T-cell (primary cell): ENCODE measurements at regions not wholly inside any gene's neighbourhood (a gene's known extent, or its start where the extent isn't known, plus 50 kb on each side); places are given as distances from the start of the nearest gene placed in this dataset.

ENCODE experiments used
- ATAC-seq, 4 experiments: fragments of 200-7000 bp in 3 of 4; fragments of 150-1000 bp in 1 of 4; cut with Tn5 transposase; replicated peaks in 1 of 4; 1 replicate in 3 of 4; 2 replicates in 1 of 4; pipeline ENCODE4 v1.10.0; 2021; ENCODE audit warnings: moderate library complexity in 3 of 4, mild to moderate bottlenecking in 2 of 4, moderate number of reproducible peaks in 1 of 4
- CTCF ChIA-PET, 2 donors: fragments of 300-600 bp; sonication (Branson Sonifier 250); formaldehyde crosslinking; loops; one replicate each; lab custom pipeline; 2022; ENCODE audit warnings: antibody characterized with exemption in 2 of 2; lab: Charles Lee
- POLR2A ChIA-PET, 2 donors: fragments of 300-600 bp; sonication (Branson Sonifier 250); formaldehyde crosslinking; loops; one replicate each; lab custom pipeline; 2022; ENCODE audit warnings: antibody characterized with exemption in 2 of 2; lab: Charles Lee
- DNase-seq, 35 experiments: peaks; one replicate each; pipeline versions ENCODE4 v3.0.0 to v3.0.0-alpha.2; 2013 to 2023
- H3K27ac ChIP-seq: one replicate; pipeline ENCODE4 v1.5.1; 2013; ENCODE audit warnings: low read length
- H3K27me3 ChIP-seq, 2 experiments: replicated peaks in 1 of 2; 1 replicate in 1 of 2; 2 replicates in 1 of 2; pipeline versions ENCODE4 v1.6.1 to v1.7.0; 2013; ENCODE audit warnings: low read length in 1 of 2, mixed read lengths in 1 of 2; ENCODE audit not compliant: control insufficient read depth in 2 of 2, insufficient read depth in 2 of 2; ENCODE audit errors: extremely low read depth in 1 of 2
- H3K36me3 ChIP-seq, 2 donors: 1 replicate in 1 of 2; 2 replicates in 1 of 2; pipeline versions ENCODE4 v1.6.1 to v1.7.0; 2013; ENCODE audit warnings: low read length in 1 of 2; ENCODE audit not compliant: control insufficient read depth in 2 of 2, insufficient read depth in 1 of 2; ENCODE audit errors: extremely low read depth in 1 of 2
- H3K4me1 ChIP-seq, 2 experiments: 1 replicate in 1 of 2; 2 replicates in 1 of 2; pipeline versions ENCODE4 v1.6.1 to v1.7.0; 2013; ENCODE audit warnings: low read length in 2 of 2, mixed read lengths in 1 of 2; ENCODE audit not compliant: insufficient read depth in 2 of 2, control insufficient read depth in 1 of 2; ENCODE audit errors: extremely low read depth in 1 of 2
- H3K4me3 ChIP-seq, 2 donors: 1 replicate in 1 of 2; 2 replicates in 1 of 2; pipeline versions ENCODE4 v1.5.1 to v1.7.0; 2013; ENCODE audit warnings: mild to moderate bottlenecking in 2 of 2, low read length in 1 of 2, moderate library complexity in 1 of 2; ENCODE audit not compliant: control insufficient read depth in 1 of 2; ENCODE audit errors: extremely low read depth in 1 of 2
- H3K9me3 ChIP-seq: 2 replicates; pipeline ENCODE4 v1.7.0; 2013
- H3K27ac Mint-ChIP-seq, 2 donors: one replicate each; pipeline ENCODE4 v1.8.0; 2020 to 2021; ENCODE audit warnings: mild to moderate bottlenecking in 2 of 2, mixed read lengths in 2 of 2
- H3K27me3 Mint-ChIP-seq, 2 donors: one replicate each; pipeline ENCODE4 v1.8.0; 2021 to 2022; ENCODE audit warnings: mixed read lengths in 2 of 2
- H3K36me3 Mint-ChIP-seq: one replicate; pipeline ENCODE4 v1.8.0; 2021; ENCODE audit warnings: mixed read lengths
- H3K4me1 Mint-ChIP-seq, 3 donors: one replicate each; pipeline ENCODE4 v1.8.0; 2020 to 2022; ENCODE audit warnings: mixed read lengths in 3 of 3, mild to moderate bottlenecking in 1 of 3
- H3K4me3 Mint-ChIP-seq, 3 donors: one replicate each; pipeline ENCODE4 v1.8.0; 2020 to 2022; ENCODE audit warnings: mild to moderate bottlenecking in 3 of 3, mixed read lengths in 3 of 3, moderate library complexity in 3 of 3
- H3K9me3 Mint-ChIP-seq, 3 donors: one replicate each; pipeline ENCODE4 v1.8.0; 2020 to 2022; ENCODE audit warnings: mixed read lengths in 3 of 3
- WGBS: methylation state at CpG from one replicate; pipeline ENCODE4 v1.1.5; 2013; ENCODE audit warnings: missing lambda C conversion rate; ENCODE audit not compliant: insufficient coverage; 5-methylcytosine and 5-hydroxymethylcytosine counted together

DNA sequence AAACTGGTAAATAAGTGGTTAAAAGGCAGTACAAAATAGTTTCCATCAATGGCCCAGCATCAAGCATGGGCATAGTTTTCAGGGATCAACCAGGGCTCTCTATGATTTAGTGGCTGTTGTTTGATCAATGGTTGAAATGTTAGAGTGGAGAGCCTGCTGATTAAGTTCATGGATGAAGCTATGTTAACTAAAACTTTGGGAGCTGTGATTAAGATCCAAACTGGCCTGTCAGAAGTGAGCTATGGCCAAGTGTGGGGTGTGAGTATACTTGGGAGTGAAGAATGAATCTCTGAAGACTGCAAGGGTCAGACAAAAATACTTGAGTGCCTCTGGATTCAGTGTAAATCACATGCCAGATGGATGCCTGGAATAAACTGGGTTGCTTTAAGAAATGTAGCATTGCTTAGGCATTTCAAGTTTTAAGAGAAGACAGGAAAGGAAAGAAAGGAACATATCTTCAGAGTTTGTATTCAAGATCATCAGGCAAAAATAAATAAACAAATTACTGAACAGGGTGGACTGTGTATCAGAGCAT, 422.2 kb upstream of the ADAMTS9 start:
- H3K9me3 Mint-ChIP-seq, result peaks cover 3 to 19% (median 13%) of the 10 kb centered on the region in 3 donors
- no peak overlapping the region for H3K4me3 ChIP-seq
- no peak for ATAC-seq

GRCh38 chr3:65107174-65107573, 419.4 kb upstream of the ADAMTS9 start:
- H3K36me3 ChIP-seq, result no peaks in the 10 kb centered on the region
- H3K27ac Mint-ChIP-seq, result no peak overlapping the region
- no peak for DNase-seq
- no peaks in the 10 kb centered on the region for H3K27me3 ChIP-seq
- no peak for ATAC-seq
- H3K27ac ChIP-seq, result no peak overlapping the region
- H3K4me1 Mint-ChIP-seq, result no peaks in the 10 kb centered on the region
- H3K4me3 ChIP-seq, result no peak overlapping the region
- H3K9me3 ChIP-seq, result no peaks in the 10 kb centered on the region
- POLR2A ChIA-PET, result no interaction called here
- H3K4me1 ChIP-seq, result no peaks in the 10 kb centered on the region
- no CpG with 5 or more reads among the region's 5 CpGs for WGBS
- peaks cover 2 to 19% (median 4%) of the 10 kb centered on the region in 3 donors for H3K9me3 Mint-ChIP-seq
- no peaks in the 10 kb centered on the region for H3K36me3 Mint-ChIP-seq
- no peaks in the 10 kb centered on the region for H3K27me3 Mint-ChIP-seq
- no peak overlapping the region for H3K4me3 Mint-ChIP-seq
- CTCF ChIA-PET, result no interaction called here

More for the DNA sequence above, 422.2 kb upstream of the ADAMTS9 start:
- no peaks in the 10 kb centered on the region for H3K36me3 ChIP-seq
- ChIA-PET POLR2A (no interaction called here), CTCF (no interaction called here)
- H3K4me3 Mint-ChIP-seq, result no peak overlapping the region
- no peak overlapping the region for H3K27ac Mint-ChIP-seq
- DNase-seq, result no peak
- H3K4me1 Mint-ChIP-seq, result no peaks in the 10 kb centered on the region
- H3K27me3 ChIP-seq, result no peaks in the 10 kb centered on the region
- no peaks in the 10 kb centered on the region for H3K4me1 ChIP-seq
- no peaks in the 10 kb centered on the region for H3K36me3 Mint-ChIP-seq
- no peaks in the 10 kb centered on the region for H3K27me3 Mint-ChIP-seq
- H3K27ac ChIP-seq, result no peak overlapping the region
- no peaks in the 10 kb centered on the region for H3K9me3 ChIP-seq

DNA sequence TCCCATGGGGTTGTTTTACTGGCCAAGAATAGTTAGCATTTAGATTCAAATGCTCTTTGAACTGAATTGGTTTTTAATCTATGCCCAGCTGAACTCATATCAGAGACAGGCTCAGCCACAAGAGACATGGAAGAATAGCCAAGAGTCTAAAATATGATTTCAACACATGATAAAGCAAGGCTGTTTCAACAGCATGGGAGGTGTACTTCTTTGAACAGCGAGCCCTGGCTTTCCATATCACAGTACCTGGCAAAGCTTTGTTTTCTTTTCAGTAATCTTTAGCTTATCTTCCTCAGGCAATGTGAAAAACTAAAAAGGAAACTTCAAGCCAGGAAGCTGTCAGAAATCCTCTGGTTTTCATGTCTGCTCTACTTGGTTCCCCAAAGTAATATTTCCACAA, 413.6 kb upstream of the ADAMTS9 start:
- H3K27me3 ChIP-seq, result no peaks in the 10 kb centered on the region

DNA sequence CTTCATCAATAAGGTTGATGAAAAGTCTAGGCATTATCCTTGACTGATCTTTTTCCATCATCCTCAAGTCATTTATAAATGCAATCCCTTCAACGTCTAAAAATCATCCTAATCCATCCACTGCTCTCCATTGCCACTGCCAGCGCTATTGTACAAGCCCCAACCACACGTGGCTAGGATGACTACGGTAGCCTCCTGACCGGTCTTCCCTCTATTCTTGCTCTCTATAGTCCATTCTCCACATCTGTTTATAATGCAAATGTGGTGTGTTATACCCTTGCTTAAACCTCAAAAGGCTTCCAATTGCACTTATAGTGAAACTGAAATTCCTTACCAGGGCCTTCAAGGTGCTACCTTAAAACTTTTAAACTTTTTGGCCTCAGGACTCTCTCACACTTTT, 410.6 kb upstream of the ADAMTS9 start:
- H3K27me3 Mint-ChIP-seq, result no peaks in the 10 kb centered on the region
- H3K9me3 Mint-ChIP-seq, result peaks cover 3 to 17% (median 14%) of the 10 kb centered on the region in 3 donors

More for the DNA sequence above, 413.6 kb upstream of the ADAMTS9 start:
- H3K9me3 ChIP-seq, result no peaks in the 10 kb centered on the region
- WGBS, result no CpG with 5 or more reads among the region's 1 CpG
- H3K27ac ChIP-seq, result no peak overlapping the region
- Mint-ChIP-seq H3K4me3 (no peak overlapping the region), H3K4me1 (no peaks in the 10 kb centered on the region), H3K27me3 (no peaks in the 10 kb centered on the region), H3K9me3 (peaks cover 3 to 11% (median 3%) of the 10 kb centered on the region in 3 donors), H3K36me3 (no peaks in the 10 kb centered on the region), H3K27ac (no peak overlapping the region)
- H3K4me1 ChIP-seq, result no peaks in the 10 kb centered on the region
- ChIA-PET CTCF (no interaction called here), POLR2A (no interaction called here)
- DNase-seq, result no peak
- no peaks in the 10 kb centered on the region for H3K36me3 ChIP-seq
- H3K4me3 ChIP-seq, result no peak overlapping the region
- ATAC-seq, result no peak

GRCh38 chr3:65096110-65096745, 408.4 kb upstream of the ADAMTS9 start:
- no peaks in the 10 kb centered on the region for H3K36me3 Mint-ChIP-seq
- H3K4me3 ChIP-seq, result no peak overlapping the region
- ChIA-PET POLR2A (interaction anchor here in 1 of 2 donors (0.5 kb wide), 1 partner anchor 27 kb away, joined by 3 read pairs; no protein-coding TSS in a partner anchor), CTCF (no interaction called here)
- H3K4me1 Mint-ChIP-seq, result no peaks in the 10 kb centered on the region
- DNase-seq (no peak), ATAC-seq (no peak)
- H3K9me3 Mint-ChIP-seq, result peaks cover 9 to 13% (median 13%) of the 10 kb centered on the region in 3 donors
- no peaks in the 10 kb centered on the region for H3K36me3 ChIP-seq
- no peaks in the 10 kb centered on the region for H3K4me1 ChIP-seq
- H3K27me3 ChIP-seq, result no peaks in the 10 kb centered on the region
- no peak overlapping the region for H3K27ac Mint-ChIP-seq
- H3K9me3 ChIP-seq, result no peaks in the 10 kb centered on the region
- WGBS, result no CpG with 5 or more reads among the region's 4 CpGs
- H3K4me3 Mint-ChIP-seq, result no peak overlapping the region
- H3K27me3 Mint-ChIP-seq, result no peaks in the 10 kb centered on the region
- no peak overlapping the region for H3K27ac ChIP-seq

More for the DNA sequence above, 410.6 kb upstream of the ADAMTS9 start:
- H3K36me3 ChIP-seq, result no peaks in the 10 kb centered on the region
- H3K9me3 ChIP-seq, result no peaks in the 10 kb centered on the region
- H3K27ac Mint-ChIP-seq, result no peak overlapping the region
- no peak for ATAC-seq
- H3K27ac ChIP-seq, result no peak overlapping the region
- POLR2A ChIA-PET, result no interaction called here
- no peaks in the 10 kb centered on the region for H3K4me1 Mint-ChIP-seq
- H3K4me3 Mint-ChIP-seq, result no peak overlapping the region
- H3K27me3 ChIP-seq, result no peaks in the 10 kb centered on the region
- H3K4me3 ChIP-seq, result no peak overlapping the region
- no peaks in the 10 kb centered on the region for H3K36me3 Mint-ChIP-seq
- WGBS, result 71% methylated on average over 1 of the region's 5 CpGs
- H3K4me1 ChIP-seq, result no peaks in the 10 kb centered on the region
- DNase-seq, result no peak
- CTCF ChIA-PET, result no interaction called here

DNA sequence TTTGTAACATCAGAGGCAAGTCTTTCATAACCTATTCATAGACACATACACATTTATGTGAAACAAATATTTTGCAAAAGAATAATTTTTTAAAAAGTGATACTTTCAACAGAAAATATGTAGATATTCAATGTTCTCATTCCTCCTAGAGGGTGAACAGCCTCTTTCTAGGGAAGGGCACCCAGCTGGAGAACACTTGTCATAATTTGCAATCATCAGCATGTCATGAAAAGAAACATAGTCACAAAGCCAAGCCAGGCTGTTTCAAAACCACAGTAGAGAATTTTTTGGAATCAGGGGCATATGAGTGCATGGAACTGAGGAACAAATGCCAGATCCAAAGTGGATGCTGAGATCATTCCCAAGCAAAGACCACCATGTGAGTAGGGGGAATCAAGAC, 406.9 kb upstream of the ADAMTS9 start:
- no peak overlapping the region for H3K4me3 ChIP-seq
- H3K9me3 ChIP-seq, result no peaks in the 10 kb centered on the region
- Mint-ChIP-seq H3K27ac (no peak overlapping the region), H3K9me3 (peaks cover 6 to 13% (median 11%) of the 10 kb centered on the region in 3 donors), H3K4me1 (no peaks in the 10 kb centered on the region), H3K4me3 (no peak overlapping the region), H3K27me3 (no peaks in the 10 kb centered on the region), H3K36me3 (no peaks in the 10 kb centered on the region)
- ATAC-seq, result no peak
- no peaks in the 10 kb centered on the region for H3K27me3 ChIP-seq
- H3K4me1 ChIP-seq, result no peaks in the 10 kb centered on the region
- DNase-seq, result no peak
- ChIA-PET POLR2A (no interaction called here), CTCF (no interaction called here)
- H3K27ac ChIP-seq, result no peak overlapping the region
- no peaks in the 10 kb centered on the region for H3K36me3 ChIP-seq
